ENCODE measurements at regions not wholly inside any gene's neighbourhood (a gene's known extent, or its start where the extent isn't known, plus 50 kb on each side); places are given as distances from the start of the nearest gene placed in this dataset.

DNA sequence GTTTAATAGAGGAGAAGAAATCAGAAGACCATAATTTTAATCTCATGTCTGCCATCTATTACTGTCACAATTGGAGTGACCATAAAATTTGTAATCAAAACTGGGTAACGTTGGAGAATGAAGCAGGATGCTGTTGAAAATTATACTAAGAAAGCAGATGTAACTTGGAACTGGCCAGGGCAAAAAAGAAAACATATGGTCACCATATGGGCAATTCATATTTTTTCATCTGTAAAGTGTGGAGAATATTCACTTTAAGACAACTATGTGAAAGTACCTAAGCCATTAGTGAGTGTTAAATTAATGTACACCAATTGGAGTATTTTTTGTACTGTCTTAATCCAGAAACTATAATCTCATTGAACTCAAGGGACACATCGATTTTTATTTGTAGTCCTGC lies 1008.0 kb downstream of the GLUD2 start:
- no peak overlapping the region for H3K27ac ChIP-seq (ENCODE audit: extremely low read depth, low read depth, low read length)
- no peaks in the 10 kb centered on the region for H3K36me3 ChIP-seq (ENCODE audit: control insufficient read depth in 2 of 2, insufficient read depth in 1 of 2, low read length in 2 of 2)
- H3K4me3 ChIP-seq (ENCODE audit: low read depth, low read length), result no peak overlapping the region
- H3K4me1 ChIP-seq (ENCODE audit: control insufficient read depth, insufficient read depth, low read length), result no peaks in the 10 kb centered on the region
- H3K9me3 ChIP-seq (ENCODE audit: control insufficient read depth, insufficient read depth, low read depth, low read length), result no peaks in the 10 kb centered on the region
- POLR2A ChIA-PET, result no interaction called here
- CTCF ChIA-PET, result no interaction called here
- TF ChIP-seq ZNF664 (tag by site-specific recombination; IDR thresholded peaks at IDR 0.05) (no peak), TSHZ1 (tag by site-specific recombination; IDR thresholded peaks at IDR 0.05; ENCODE audit: borderline replicate concordance) (no peak), ZFP3 (tag by site-specific recombination; IDR thresholded peaks at IDR 0.05; ENCODE audit: low read depth) (no peak), AEBP2 (tag by site-specific recombination; IDR thresholded peaks at IDR 0.05; ENCODE audit: borderline replicate concordance) (no peak), ZNF423 (tag by site-specific recombination; IDR thresholded peaks at IDR 0.05) (no peak), ZNF433 (tag by site-specific recombination; IDR thresholded peaks at IDR 0.05; ENCODE audit: low read depth) (no peak), ZNF23 (tag by site-specific recombination; IDR thresholded peaks at IDR 0.05; ENCODE audit: borderline replicate concordance) (no peak), ZNF610 (tag by site-specific recombination; IDR thresholded peaks at IDR 0.05; ENCODE audit: borderline replicate concordance) (no peak), ZNF830 (tag by site-specific recombination; IDR thresholded peaks at IDR 0.05; ENCODE audit: low read depth) (no peak), SP2 (tag by site-specific recombination; IDR thresholded peaks at IDR 0.05) (no peak), ZBTB49 (tag by site-specific recombination; IDR thresholded peaks at IDR 0.05; ENCODE audit: low read depth) (no peak), ZXDB (tag by site-specific recombination; IDR thresholded peaks at IDR 0.05) (no peak), TCF7L2 (IDR thresholded peaks at IDR 0.05; ENCODE audit: borderline replicate concordance, low read depth, low read length) (no peak), ZNF148 (tag by site-specific recombination; IDR thresholded peaks at IDR 0.05; ENCODE audit: borderline replicate concordance) (no peak), ZNF677 (tag by site-specific recombination; IDR thresholded peaks at IDR 0.05) (no peak), ZNF626 (tag by site-specific recombination; IDR thresholded peaks at IDR 0.05) (no peak)
- TF ChIP-seq, protein P1, sequence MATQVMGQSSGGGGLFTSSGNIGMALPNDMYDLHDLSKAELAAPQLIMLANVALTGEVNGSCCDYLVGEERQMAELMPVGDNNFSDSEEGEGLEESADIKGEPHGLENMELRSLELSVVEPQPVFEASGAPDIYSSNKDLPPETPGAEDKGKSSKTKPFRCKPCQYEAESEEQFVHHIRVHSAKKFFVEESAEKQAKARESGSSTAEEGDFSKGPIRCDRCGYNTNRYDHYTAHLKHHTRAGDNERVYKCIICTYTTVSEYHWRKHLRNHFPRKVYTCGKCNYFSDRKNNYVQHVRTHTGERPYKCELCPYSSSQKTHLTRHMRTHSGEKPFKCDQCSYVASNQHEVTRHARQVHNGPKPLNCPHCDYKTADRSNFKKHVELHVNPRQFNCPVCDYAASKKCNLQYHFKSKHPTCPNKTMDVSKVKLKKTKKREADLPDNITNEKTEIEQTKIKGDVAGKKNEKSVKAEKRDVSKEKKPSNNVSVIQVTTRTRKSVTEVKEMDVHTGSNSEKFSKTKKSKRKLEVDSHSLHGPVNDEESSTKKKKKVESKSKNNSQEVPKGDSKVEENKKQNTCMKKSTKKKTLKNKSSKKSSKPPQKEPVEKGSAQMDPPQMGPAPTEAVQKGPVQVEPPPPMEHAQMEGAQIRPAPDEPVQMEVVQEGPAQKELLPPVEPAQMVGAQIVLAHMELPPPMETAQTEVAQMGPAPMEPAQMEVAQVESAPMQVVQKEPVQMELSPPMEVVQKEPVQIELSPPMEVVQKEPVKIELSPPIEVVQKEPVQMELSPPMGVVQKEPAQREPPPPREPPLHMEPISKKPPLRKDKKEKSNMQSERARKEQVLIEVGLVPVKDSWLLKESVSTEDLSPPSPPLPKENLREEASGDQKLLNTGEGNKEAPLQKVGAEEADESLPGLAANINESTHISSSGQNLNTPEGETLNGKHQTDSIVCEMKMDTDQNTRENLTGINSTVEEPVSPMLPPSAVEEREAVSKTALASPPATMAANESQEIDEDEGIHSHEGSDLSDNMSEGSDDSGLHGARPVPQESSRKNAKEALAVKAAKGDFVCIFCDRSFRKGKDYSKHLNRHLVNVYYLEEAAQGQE (tag by site-specific recombination; IDR thresholded peaks at IDR 0.05), result no peak
- TF ChIP-seq, protein P2, sequence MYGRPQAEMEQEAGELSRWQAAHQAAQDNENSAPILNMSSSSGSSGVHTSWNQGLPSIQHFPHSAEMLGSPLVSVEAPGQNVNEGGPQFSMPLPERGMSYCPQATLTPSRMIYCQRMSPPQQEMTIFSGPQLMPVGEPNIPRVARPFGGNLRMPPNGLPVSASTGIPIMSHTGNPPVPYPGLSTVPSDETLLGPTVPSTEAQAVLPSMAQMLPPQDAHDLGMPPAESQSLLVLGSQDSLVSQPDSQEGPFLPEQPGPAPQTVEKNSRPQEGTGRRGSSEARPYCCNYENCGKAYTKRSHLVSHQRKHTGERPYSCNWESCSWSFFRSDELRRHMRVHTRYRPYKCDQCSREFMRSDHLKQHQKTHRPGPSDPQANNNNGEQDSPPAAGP (tag by site-specific recombination; IDR thresholded peaks at IDR 0.05), result no peak
- TF ChIP-seq, protein P3, sequence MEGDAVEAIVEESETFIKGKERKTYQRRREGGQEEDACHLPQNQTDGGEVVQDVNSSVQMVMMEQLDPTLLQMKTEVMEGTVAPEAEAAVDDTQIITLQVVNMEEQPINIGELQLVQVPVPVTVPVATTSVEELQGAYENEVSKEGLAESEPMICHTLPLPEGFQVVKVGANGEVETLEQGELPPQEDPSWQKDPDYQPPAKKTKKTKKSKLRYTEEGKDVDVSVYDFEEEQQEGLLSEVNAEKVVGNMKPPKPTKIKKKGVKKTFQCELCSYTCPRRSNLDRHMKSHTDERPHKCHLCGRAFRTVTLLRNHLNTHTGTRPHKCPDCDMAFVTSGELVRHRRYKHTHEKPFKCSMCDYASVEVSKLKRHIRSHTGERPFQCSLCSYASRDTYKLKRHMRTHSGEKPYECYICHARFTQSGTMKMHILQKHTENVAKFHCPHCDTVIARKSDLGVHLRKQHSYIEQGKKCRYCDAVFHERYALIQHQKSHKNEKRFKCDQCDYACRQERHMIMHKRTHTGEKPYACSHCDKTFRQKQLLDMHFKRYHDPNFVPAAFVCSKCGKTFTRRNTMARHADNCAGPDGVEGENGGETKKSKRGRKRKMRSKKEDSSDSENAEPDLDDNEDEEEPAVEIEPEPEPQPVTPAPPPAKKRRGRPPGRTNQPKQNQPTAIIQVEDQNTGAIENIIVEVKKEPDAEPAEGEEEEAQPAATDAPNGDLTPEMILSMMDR (tag by site-specific recombination; IDR thresholded peaks at IDR 0.05), result no peak
